PC-9 (cell line): ENCODE measurements at regions not wholly inside any gene's neighbourhood (a gene's known extent, or its start where the extent isn't known, plus 50 kb on each side); places are given as distances from the start of the nearest gene placed in this dataset.

Experiments
- CTCF ChIP-seq: fragments of 200-600 bp; sonication (generic); conservative IDR thresholded peaks from 2 replicates; pipeline ENCODE4 v1.6.1; 2017; ENCODE audit warnings: mixed run types, antibody characterized with exemption, mild to moderate bottlenecking, moderate library complexity
- EZH2 ChIP-seq: fragments of 200-600 bp; sonication (generic); IDR thresholded peaks from 2 replicates; pipeline ENCODE4 v1.8.0; 2017; ENCODE audit warnings: antibody characterized with exemption, low read depth

GRCh38 chr5:28831042-28831441, 1792.7 kb upstream of the CDH9 start:
- TF ChIP-seq CTCF (no peak), EZH2 (no peak)
